AG09319 (cell line): ENCODE measurements at regions not wholly inside any gene's neighbourhood (a gene's known extent, or its start where the extent isn't known, plus 50 kb on each side); places are given as distances from the start of the nearest gene placed in this dataset.

Experiments
- DNase-seq: peaks from one replicate; pipeline ENCODE4 v3.0.0-alpha.2; 2010; ENCODE audit warnings: low read depth; ENCODE audit errors: extremely low read depth
- CTCF ChIP-seq: IDR thresholded peaks from 2 replicates; pipeline ENCODE4 v1.5.1; 2011; ENCODE audit warnings: low read depth, mild to moderate bottlenecking, inconsistent platforms, low read length, moderate library complexity

- no peak for TF ChIP-seq CTCF
- DNase-seq: no peak
Measured at GRCh38 chr16:62585041-62585545, 548.9 kb upstream of the CDH8 start.

DNA sequence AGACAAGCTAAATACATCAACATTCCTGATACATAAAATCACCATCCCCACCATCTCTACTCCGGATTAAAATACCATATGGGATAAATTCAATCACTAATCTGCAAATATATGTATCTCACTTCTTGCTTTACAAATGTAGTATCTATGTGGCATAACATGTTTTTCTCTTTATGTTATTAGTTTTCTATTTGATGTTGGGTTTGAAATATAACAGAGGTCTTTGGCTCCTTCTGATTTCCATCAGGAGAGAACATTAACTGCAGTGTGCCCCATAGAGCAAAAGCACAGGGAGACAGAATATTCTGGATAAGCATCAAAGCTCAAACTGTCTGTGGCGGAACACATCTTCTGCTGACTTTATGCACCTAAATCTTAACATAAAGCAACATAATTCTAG is 547.2 kb upstream of the CDH8 start:
- no peak for DNase-seq
- TF ChIP-seq CTCF: no peak

- TF ChIP-seq CTCF: no peak
- no peak for DNase-seq
Measured at GRCh38 chr16:62573466-62573865, 537.2 kb upstream of the CDH8 start.

GRCh38 chr16:62568926-62569325 is 532.7 kb upstream of the CDH8 start:
- no peak for DNase-seq
- no peak for TF ChIP-seq CTCF

DNA sequence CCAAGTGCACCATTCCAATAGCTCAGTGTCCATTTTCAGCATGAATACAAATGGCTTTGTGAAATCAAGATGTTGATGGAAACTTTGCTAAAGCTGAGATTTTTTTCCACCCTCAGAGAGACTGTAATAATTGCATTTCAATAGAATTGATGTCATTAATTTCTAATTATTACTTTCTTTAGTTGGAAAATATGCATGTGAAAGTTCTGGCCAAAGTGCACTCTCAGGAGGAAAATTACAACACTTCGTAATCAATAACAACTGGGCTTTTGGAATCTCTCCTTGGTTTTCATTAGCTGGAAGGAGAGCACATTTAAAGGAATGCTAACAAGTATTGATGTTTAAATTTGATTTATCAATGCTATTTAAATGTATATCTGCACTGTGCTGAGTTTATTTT is 529.5 kb upstream of the CDH8 start:
- TF ChIP-seq CTCF: no peak
- no peak for DNase-seq

DNA sequence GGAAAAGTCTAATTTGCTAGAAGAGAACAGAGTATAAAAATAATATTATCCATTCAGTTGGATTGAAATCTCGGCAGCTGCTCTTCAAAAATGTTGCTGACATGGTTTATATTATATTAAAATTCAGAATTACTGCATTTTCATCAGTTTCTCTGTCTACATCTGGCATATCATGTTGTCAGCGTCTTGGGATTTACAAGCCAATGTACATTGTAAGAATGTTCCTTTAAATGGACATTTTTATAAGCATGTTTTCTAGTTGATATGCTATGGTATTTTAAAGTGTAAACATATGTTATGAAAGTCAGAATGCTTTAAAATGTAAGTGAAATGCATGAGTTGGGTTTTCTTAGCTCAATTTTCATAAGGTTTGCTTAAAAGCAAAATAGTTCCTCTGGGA is 528.1 kb upstream of the CDH8 start:
- no peak for DNase-seq
- TF ChIP-seq CTCF: no peak

DNA sequence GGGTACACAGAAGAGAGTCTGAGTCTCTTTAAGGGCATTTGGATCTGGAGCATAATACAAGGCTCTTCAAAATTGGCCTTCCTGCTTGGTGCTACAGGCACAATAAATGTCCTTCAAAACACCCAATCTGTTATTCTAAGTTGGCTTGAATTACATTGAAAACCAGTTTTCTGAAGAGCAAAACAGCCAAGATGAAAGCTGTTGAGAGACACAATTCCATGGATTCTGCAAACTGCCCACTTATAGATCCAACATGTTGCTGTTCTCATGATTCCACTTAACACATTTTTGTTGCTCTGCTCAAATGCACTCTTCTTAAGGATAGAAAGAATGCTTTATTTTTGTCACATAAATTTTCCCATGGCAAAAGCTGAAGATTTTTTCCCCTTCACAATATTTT is 525.9 kb upstream of the CDH8 start:
- DNase-seq: no peak
- no peak for TF ChIP-seq CTCF
